ENCODE measurements at regions not wholly inside any gene's neighbourhood (a gene's known extent, or its start where the extent isn't known, plus 50 kb on each side); places are given as distances from the start of the nearest gene placed in this dataset.

DNA sequence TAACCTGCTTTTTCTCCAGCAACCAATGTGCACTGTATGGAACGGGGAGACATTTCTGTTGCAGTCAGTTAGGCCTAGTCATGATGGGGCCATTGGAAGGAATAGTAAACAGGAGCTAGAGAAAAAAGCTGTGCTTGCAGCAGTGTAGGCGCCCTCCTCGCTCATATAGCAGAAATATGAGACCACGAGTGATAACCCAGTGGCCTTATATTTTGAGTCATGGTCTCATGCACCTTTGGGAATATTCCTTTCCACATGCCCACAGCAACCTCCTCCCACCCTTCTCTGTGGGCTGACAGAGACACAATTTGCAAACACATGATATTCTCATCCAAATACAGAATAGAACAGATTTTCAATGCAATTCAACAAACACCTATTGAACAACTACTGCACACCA lies 248.9 kb upstream of the CITED2 start:
- no peak for DNase-seq
- no peaks in the 10 kb centered on the region for H4K20me1 ChIP-seq (ENCODE audit: insufficient read depth)
- no peaks in the 10 kb centered on the region for H3F3A ChIP-seq (ENCODE audit: insufficient read depth, low read depth)
- H3K4me3 ChIP-seq, result no peak overlapping the region
- POLR2A ChIA-PET (ENCODE audit: unreplicated experiment), result no interaction called here
- H3K9me3 ChIP-seq (ENCODE audit: insufficient read depth, low read depth), result peaks cover 3% of the 10 kb centered on the region; the same call in 1 of the 2 replicates
- H3K27ac ChIP-seq, result no peak overlapping the region
- H2AFZ ChIP-seq, result no peak overlapping the region
- no peak overlapping the region for H3K4me2 ChIP-seq
- H3K36me3 ChIP-seq (ENCODE audit: low read depth), result no peaks in the 10 kb centered on the region
- intact Hi-C loops (cut with micrococcal nuclease; ENCODE audit: unreplicated experiment), result no loop called here
- H3K79me2 ChIP-seq (ENCODE audit: low read depth), result no peaks in the 10 kb centered on the region
- no peaks in the 10 kb centered on the region for H3K9me2 ChIP-seq (ENCODE audit: insufficient read depth)
- TF ChIP-seq EZH2 (IDR thresholded peaks at IDR 0.05; ENCODE audit: low read depth) (no peak), CTCF (conservative IDR thresholded peaks at IDR 0.05) (no peak)
- H3K27me3 ChIP-seq (ENCODE audit: insufficient read depth, low read depth), result no peaks in the 10 kb centered on the region
- no TSS peak for BruUV-seq (replicated peaks)
- H3K4me1 ChIP-seq (replicated peaks; ENCODE audit: insufficient read depth), result no peaks in the 10 kb centered on the region
- CTCF ChIA-PET, result no interaction called here

DNA sequence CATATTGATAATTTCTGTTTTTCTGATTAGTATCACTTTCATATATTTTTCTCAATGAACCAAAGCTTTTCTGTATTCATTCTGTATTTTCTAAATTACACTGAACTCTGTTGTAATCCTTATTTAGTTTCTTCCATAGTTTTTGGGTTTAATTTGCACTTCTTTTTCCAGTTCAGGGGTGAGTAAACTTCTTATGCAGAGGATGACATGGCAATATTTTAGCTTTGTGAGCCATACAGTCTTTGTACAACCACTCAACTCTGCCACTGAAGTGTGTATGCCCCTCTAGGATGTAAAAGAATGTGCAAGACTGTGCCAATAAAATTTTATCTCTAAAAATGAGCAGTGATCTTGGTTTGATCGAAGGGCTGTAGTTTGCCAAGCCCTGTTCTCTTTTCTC lies 239.0 kb upstream of the CITED2 start:
- POLR2A ChIA-PET (ENCODE audit: unreplicated experiment), result no interaction called here
- no peak overlapping the region for H3K27ac ChIP-seq
- H3K9me2 ChIP-seq (ENCODE audit: insufficient read depth), result no peaks in the 10 kb centered on the region
- no peak overlapping the region for H3K4me2 ChIP-seq
- no peaks in the 10 kb centered on the region for H3K9me3 ChIP-seq (ENCODE audit: insufficient read depth, low read depth)
- intact Hi-C loops (cut with micrococcal nuclease; ENCODE audit: unreplicated experiment), result no loop called here
- no peaks in the 10 kb centered on the region for H4K20me1 ChIP-seq (ENCODE audit: insufficient read depth)
- DNase-seq, result no peak
- no peaks in the 10 kb centered on the region for H3K79me2 ChIP-seq (ENCODE audit: low read depth)
- no TSS peak for BruUV-seq (replicated peaks)
- no peaks in the 10 kb centered on the region for H3F3A ChIP-seq (ENCODE audit: insufficient read depth, low read depth)
- no peak for TF ChIP-seq EZH2 (IDR thresholded peaks at IDR 0.05; ENCODE audit: low read depth)
- no peak overlapping the region for H3K4me3 ChIP-seq
- no peaks in the 10 kb centered on the region for H3K27me3 ChIP-seq (ENCODE audit: insufficient read depth, low read depth)
- no peaks in the 10 kb centered on the region for H3K36me3 ChIP-seq (ENCODE audit: low read depth)
- CTCF ChIA-PET, result no interaction called here
- H3K4me1 ChIP-seq (replicated peaks; ENCODE audit: insufficient read depth), result no peaks in the 10 kb centered on the region
- no peak overlapping the region for H2AFZ ChIP-seq

DNA sequence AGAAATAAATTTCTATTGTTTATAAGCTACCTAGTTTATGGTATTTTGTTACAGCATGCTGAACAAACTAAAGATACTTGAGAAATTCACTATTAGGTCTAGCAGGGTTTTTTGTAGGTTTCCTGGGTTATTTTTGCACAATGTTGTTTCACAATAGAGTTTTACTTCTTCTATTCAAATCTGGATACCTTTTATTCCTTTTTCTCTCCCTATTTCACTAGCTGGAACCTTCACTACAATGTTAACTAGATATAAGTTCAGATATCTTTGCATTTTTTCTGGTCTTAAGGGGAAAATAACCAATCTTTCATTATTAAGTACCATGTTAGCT lies 237.7 kb upstream of the CITED2 start:
- H3K9me2 ChIP-seq (ENCODE audit: insufficient read depth), result no peaks in the 10 kb centered on the region
- no peaks in the 10 kb centered on the region for H3K4me1 ChIP-seq (replicated peaks; ENCODE audit: insufficient read depth)
- no peaks in the 10 kb centered on the region for H3F3A ChIP-seq (ENCODE audit: insufficient read depth, low read depth)
- H3K9me3 ChIP-seq (ENCODE audit: insufficient read depth, low read depth), result no peaks in the 10 kb centered on the region
- no peaks in the 10 kb centered on the region for H3K79me2 ChIP-seq (ENCODE audit: low read depth)
- no peak overlapping the region for H2AFZ ChIP-seq
- H4K20me1 ChIP-seq (ENCODE audit: insufficient read depth), result no peaks in the 10 kb centered on the region
- no TSS peak for BruUV-seq (replicated peaks)
- H3K4me2 ChIP-seq, result no peak overlapping the region
- H3K27me3 ChIP-seq (ENCODE audit: insufficient read depth, low read depth), result no peaks in the 10 kb centered on the region
- no peak overlapping the region for H3K27ac ChIP-seq
- intact Hi-C loops (cut with micrococcal nuclease; ENCODE audit: unreplicated experiment), result no loop called here
- H3K4me3 ChIP-seq, result no peak overlapping the region
- DNase-seq, result no peak
- POLR2A ChIA-PET (ENCODE audit: unreplicated experiment), result no interaction called here
- H3K36me3 ChIP-seq (ENCODE audit: low read depth), result no peaks in the 10 kb centered on the region
- CTCF ChIA-PET, result no interaction called here
- TF ChIP-seq CTCF (conservative IDR thresholded peaks at IDR 0.05), result no peak
- no peak for TF ChIP-seq EZH2 (IDR thresholded peaks at IDR 0.05; ENCODE audit: low read depth)

GRCh38 chr6:139611327-139612134 lies 237.1 kb upstream of the CITED2 start:
- Histone ChIP-seq H3K27me3 (ENCODE audit: insufficient read depth, low read depth) (no peaks in the 10 kb centered on the region), H2AFZ (no peak overlapping the region), H3K9me2 (ENCODE audit: insufficient read depth) (no peaks in the 10 kb centered on the region), H3K4me3 (no peak overlapping the region), H3K4me2 (no peak overlapping the region), H3K4me1 (replicated peaks; ENCODE audit: insufficient read depth) (no peaks in the 10 kb centered on the region), H3K27ac (no peak overlapping the region), H3K9me3 (ENCODE audit: insufficient read depth, low read depth) (no peaks in the 10 kb centered on the region), H4K20me1 (ENCODE audit: insufficient read depth) (no peaks in the 10 kb centered on the region), H3F3A (ENCODE audit: insufficient read depth, low read depth) (no peaks in the 10 kb centered on the region), H3K79me2 (ENCODE audit: low read depth) (no peaks in the 10 kb centered on the region), H3K36me3 (ENCODE audit: low read depth) (no peaks in the 10 kb centered on the region)
- no TSS peak for BruUV-seq (replicated peaks)
- CTCF ChIA-PET, result no interaction called here
- intact Hi-C loops (cut with micrococcal nuclease; ENCODE audit: unreplicated experiment), result no loop called here
- TF ChIP-seq EZH2 (IDR thresholded peaks at IDR 0.05; ENCODE audit: low read depth) (no peak), CTCF (conservative IDR thresholded peaks at IDR 0.05) (no peak)
- DNase-seq, result no peak
- POLR2A ChIA-PET (ENCODE audit: unreplicated experiment), result no interaction called here

All from PC-9 (cell line).